ENCODE measurements at regions not wholly inside any gene's neighbourhood (a gene's known extent, or its start where the extent isn't known, plus 50 kb on each side); places are given as distances from the start of the nearest gene placed in this dataset.

DNA sequence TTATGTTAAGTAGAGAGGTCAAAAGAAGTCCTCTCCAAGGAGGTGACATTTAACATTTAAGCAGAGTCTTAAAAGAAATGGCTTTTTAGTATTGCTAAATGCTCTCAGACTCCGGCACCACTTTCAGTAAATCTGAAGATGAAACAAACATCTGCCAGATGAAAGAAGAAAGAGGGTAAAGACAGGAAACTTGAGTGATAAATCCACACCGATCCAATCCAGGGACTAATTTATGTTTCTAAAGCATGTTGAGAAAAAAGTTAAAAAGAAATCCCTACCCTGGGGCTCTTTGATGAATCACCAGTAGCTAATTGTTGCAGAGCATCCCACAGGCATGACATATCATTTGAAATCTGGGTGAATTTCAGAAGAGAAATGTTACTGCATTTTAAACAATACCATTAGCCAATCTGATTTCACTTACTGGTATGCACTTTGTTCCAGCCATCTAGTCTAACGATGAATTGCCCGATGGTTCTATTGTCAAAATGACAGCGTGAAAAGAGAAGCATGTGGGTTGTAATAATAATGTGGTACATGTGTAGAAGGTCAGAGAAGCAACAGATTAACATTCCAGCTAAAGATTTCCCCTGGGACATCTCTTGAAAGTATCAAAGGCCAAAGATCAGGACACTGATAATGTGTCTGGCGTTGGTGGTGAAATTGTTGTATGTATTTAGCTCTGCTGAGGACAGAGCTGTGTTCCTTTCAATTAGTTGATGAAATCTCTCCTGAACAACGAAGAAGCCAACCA lies 485.7 kb downstream of the CSNK1G3 start:
- Histone ChIP-seq H3K9me3 (ENCODE audit: low read length) (peaks cover 8% of the 10 kb centered on the region; the same call in 1 of the 2 replicates), H3K4me2 (ENCODE audit: low read depth, low read length) (no peak overlapping the region), H3K27ac (ENCODE audit: extremely low read length, insufficient read depth, low read length) (no peak overlapping the region), H3K9ac (ENCODE audit: insufficient read depth, low read depth, low read length) (no peak overlapping the region), H3K4me1 (ENCODE audit: insufficient read depth, low read length) (no peaks in the 10 kb centered on the region), H4K20me1 (ENCODE audit: insufficient read depth, low read length) (no peaks in the 10 kb centered on the region), H3K36me3 (replicated peaks in 1 of 2; ENCODE audit: control insufficient read depth in 1 of 2, insufficient read depth in 2 of 2, low read length in 2 of 2) (no peaks in the 10 kb centered on the region), H3K27me3 (ENCODE audit: control insufficient read depth in 1 of 2, insufficient read depth in 2 of 2, low read length in 2 of 2) (no peaks in the 10 kb centered on the region), H3K4me3 (replicated peaks in 1 of 3; ENCODE audit: insufficient read depth in 1 of 3, low read depth in 2 of 3, low read length in 3 of 3) (no peak overlapping the region), H3K79me2 (ENCODE audit: insufficient read depth, low read length) (no peaks in the 10 kb centered on the region), H2AFZ (ENCODE audit: low read length) (no peak overlapping the region)
- TF ChIP-seq, protein P1, sequence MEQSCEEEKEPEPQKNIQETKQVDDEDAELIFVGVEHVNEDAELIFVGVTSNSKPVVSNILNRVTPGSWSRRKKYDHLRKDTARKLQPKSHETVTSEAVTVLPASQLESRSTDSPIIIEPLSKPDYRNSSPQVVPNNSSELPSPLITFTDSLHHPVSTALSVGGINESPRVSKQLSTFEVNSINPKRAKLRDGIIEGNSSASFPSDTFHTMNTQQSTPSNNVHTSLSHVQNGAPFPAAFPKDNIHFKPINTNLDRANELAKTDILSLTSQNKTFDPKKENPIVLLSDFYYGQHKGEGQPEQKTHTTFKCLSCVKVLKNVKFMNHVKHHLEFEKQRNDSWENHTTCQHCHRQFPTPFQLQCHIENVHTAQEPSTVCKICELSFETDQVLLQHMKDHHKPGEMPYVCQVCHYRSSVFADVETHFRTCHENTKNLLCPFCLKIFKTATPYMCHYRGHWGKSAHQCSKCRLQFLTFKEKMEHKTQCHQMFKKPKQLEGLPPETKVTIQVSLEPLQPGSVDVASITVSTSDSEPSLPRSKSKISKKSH (CRISPR knock-in tag; IDR thresholded peaks at IDR 0.05; ENCODE audit: borderline replicate concordance): no peak
- TF ChIP-seq POLR2A (IDR thresholded peaks at IDR 0.05; ENCODE audit: insufficient read depth in 1 of 2, low read depth in 2 of 2, low read length in 2 of 2) (no peak), SP140L (CRISPR knock-in tag; IDR thresholded peaks at IDR 0.05; ENCODE audit: borderline replicate concordance) (no peak), TEAD3 (CRISPR knock-in tag; optimal IDR thresholded peaks at IDR 0.05; ENCODE audit: borderline replicate concordance) (no peak), KMT2B (CRISPR knock-in tag; IDR thresholded peaks at IDR 0.05) (no peak)
- TF ChIP-seq, protein P2, sequence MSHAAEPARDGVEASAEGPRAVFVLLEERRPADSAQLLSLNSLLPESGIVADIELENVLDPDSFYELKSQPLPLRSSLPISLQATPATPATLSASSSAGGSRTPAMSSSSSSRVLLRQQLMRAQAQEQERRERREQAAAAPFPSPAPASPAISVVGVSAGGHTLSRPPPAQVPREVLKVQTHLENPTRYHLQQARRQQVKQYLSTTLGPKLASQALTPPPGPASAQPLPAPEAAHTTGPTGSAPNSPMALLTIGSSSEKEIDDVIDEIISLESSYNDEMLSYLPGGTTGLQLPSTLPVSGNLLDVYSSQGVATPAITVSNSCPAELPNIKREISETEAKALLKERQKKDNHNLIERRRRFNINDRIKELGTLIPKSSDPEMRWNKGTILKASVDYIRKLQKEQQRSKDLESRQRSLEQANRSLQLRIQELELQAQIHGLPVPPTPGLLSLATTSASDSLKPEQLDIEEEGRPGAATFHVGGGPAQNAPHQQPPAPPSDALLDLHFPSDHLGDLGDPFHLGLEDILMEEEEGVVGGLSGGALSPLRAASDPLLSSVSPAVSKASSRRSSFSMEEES (CRISPR knock-in tag; IDR thresholded peaks at IDR 0.05): no peak
- TF ChIP-seq, protein P3, sequence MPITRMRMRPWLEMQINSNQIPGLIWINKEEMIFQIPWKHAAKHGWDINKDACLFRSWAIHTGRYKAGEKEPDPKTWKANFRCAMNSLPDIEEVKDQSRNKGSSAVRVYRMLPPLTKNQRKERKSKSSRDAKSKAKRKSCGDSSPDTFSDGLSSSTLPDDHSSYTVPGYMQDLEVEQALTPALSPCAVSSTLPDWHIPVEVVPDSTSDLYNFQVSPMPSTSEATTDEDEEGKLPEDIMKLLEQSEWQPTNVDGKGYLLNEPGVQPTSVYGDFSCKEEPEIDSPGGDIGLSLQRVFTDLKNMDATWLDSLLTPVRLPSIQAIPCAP (CRISPR knock-in tag; IDR thresholded peaks at IDR 0.05; ENCODE audit: low read depth): no peak
- WGBS (ENCODE audit: low lambda C conversion rate): 12% methylated on average over 7 of the region's 7 CpGs
- FAIRE-seq (no peak), DNase-seq (ENCODE audit: low spot score) (no peak), ATAC-seq (no peak)
- ChIA-PET POLR2A (no interaction called here), CTCF (ENCODE audit: low intra/inter-chr PET ratio, low total read pairs) (no interaction called here)
- intact Hi-C loops (cut with micrococcal nuclease; ENCODE audit: unreplicated experiment) (no loop called here), in situ Hi-C loops (cut with HindIII; ENCODE audit: extremely low pct_ligation_motif_present, low pct_unique_long_range_greater_than_20kb) (no loop called here)
- no TSS peak for BruUV-seq (replicated peaks)
